Right atrium auricular region (tissue), 2 donors: ENCODE measurements at regions not wholly inside any gene's neighbourhood (a gene's known extent, or its start where the extent isn't known, plus 50 kb on each side); places are given as distances from the start of the nearest gene placed in this dataset.

Experiments used
- DNase-seq: peaks from one replicate; pipeline ENCODE4 v3.0.0-alpha.2; 2019; ENCODE audit warnings: low spot score
- H3K27ac ChIP-seq, 2 donors: fragments of 200-600 bp; sonication (generic); 1 replicate in 1 of 2; 2 replicates in 1 of 2; pipeline ENCODE4 v1.5.1; 2016 to 2019
- H3K27me3 ChIP-seq, 2 donors: fragments of 200-600 bp; sonication (generic); one replicate each; pipeline versions ENCODE4 v1.5.1 to v1.6.0; 2017 to 2019
- H3K36me3 ChIP-seq: fragments of 200-600 bp; sonication (generic); one replicate; pipeline ENCODE4 v1.5.1; 2016
- H3K4me1 ChIP-seq, 2 donors: fragments of 200-600 bp; sonication (generic); one replicate each; pipeline versions ENCODE4 v1.5.1 to v1.6.0; 2017 to 2019
- H3K4me3 ChIP-seq, 2 donors: fragments of 200-600 bp; sonication (generic); 1 replicate in 1 of 2; 2 replicates in 1 of 2; pipeline ENCODE4 v1.5.1; 2017 to 2019; ENCODE audit warnings: mild to moderate bottlenecking in 1 of 2, moderate library complexity in 1 of 2
- H3K9me3 ChIP-seq, 2 donors: fragments of 200-600 bp; sonication (generic); one replicate each; pipeline ENCODE4 v1.5.1; 2019
- CTCF ChIP-seq, 2 donors: fragments of 200-600 bp; sonication (generic); IDR thresholded peaks; one replicate each; pipeline ENCODE4 v1.5.1; 2019; ENCODE audit warnings: antibody characterized with exemption in 2 of 2

DNA sequence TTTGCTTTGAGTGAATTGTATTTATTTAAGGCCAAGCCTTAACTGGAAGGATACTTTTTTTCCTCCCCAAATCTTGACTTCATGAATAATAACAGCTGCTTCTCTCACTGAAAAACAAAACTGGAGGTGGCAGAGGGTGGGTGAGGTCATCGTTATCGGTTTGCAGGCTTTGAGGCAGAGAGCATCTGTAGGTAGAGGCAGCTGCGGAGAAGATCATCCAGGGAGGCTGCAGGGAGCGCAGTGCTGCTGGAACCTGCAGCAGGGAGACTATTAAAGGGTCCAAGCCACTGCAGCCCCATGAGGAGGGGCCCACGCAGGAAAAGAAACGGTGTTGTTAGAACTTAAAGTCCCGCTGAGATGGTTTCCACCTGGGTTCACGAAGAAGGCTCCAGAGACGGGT, 112.1 kb upstream of the SDK1 start:
- Histone ChIP-seq H3K4me1 (no peaks in the 10 kb centered on the region), H3K27ac (no peak overlapping the region), H3K27me3 (no peaks in the 10 kb centered on the region), H3K9me3 (no peaks in the 10 kb centered on the region), H3K36me3 (no peaks in the 10 kb centered on the region), H3K4me3 (no peak overlapping the region)
- no peak for DNase-seq
- TF ChIP-seq CTCF (IDR thresholded peaks at IDR 0.05), result no peak

- no peak for TF ChIP-seq CTCF (IDR thresholded peaks at IDR 0.05)
- DNase-seq, result no peak
Measured at GRCh38 chr7:3191548-3191947, 109.5 kb upstream of the SDK1 start.

DNA sequence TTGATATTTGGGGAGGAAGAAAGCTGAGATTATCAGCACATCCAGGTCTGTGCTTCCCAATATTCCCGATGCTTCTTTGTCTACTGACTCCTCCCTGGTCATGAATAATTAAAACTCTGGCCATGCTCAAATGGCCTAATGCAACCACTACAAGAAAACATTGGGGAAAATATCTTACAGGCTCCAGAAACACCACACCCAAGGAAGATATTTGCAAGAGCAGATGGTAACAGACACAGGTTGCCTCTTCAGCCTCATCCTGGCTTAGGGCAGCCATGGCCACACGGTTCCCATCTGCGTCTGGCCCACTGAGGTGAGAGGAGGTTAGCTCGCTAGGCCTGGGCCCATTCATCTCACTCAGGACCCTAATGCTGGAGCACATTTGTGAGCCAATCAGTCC, 108.4 kb upstream of the SDK1 start:
- Histone ChIP-seq H3K4me1 (no peaks in the 10 kb centered on the region), H3K36me3 (no peaks in the 10 kb centered on the region), H3K27ac (no peak overlapping the region), H3K4me3 (no peak overlapping the region), H3K27me3 (no peaks in the 10 kb centered on the region), H3K9me3 (no peaks in the 10 kb centered on the region)
- no peak for TF ChIP-seq CTCF (IDR thresholded peaks at IDR 0.05)
- no peak for DNase-seq

More at GRCh38 chr7:3191548-3191947, 109.5 kb upstream of the SDK1 start:
- H3K9me3 ChIP-seq, result no peaks in the 10 kb centered on the region
- H3K36me3 ChIP-seq, result no peaks in the 10 kb centered on the region
- no peak overlapping the region for H3K27ac ChIP-seq
- no peaks in the 10 kb centered on the region for H3K4me1 ChIP-seq
- H3K4me3 ChIP-seq, result no peak overlapping the region
- H3K27me3 ChIP-seq, result no peaks in the 10 kb centered on the region

DNA sequence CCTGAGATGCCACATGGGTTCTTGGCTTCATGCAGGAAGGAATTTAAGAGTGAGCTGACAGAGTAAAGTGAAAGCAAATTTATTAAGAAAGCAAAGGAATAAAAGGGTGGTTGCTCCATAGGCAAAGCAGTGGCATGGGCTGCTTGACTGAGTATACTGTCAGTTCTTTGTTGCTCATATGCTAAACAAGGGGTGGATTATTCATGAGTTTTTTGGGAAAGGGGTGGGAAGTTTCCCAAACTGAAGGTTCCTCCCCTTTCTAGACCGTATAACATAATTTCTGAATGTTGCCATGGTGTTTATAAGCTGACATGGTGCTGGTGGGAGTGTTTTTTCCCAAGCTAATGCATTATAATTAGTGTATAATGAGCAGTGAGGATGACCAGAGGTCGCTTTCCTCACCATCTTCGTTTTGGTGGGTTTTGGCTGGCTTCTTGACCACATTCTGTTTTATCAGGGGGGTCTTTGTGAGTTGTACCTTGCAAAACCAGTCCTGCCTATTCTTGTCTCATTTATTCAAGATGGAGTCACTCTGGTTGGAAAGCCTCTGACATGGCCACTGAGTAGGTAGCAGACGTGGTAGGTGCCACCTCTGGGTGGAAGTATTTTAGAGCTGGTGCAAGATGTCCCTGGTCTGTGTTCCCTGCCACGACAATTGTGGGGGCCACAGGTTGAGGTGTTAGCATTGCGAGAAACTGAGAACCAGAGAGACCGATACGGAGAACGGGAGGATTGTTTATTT, 107.5 kb upstream of the SDK1 start:
- no peaks in the 10 kb centered on the region for H3K36me3 ChIP-seq
- no peak overlapping the region for H3K27ac ChIP-seq
- DNase-seq, result no peak
- no peak for TF ChIP-seq CTCF (IDR thresholded peaks at IDR 0.05)
- H3K27me3 ChIP-seq, result no peaks in the 10 kb centered on the region
- H3K4me1 ChIP-seq, result no peaks in the 10 kb centered on the region
- no peak overlapping the region for H3K4me3 ChIP-seq
- H3K9me3 ChIP-seq, result no peaks in the 10 kb centered on the region

GRCh38 chr7:3194501-3195141, 106.4 kb upstream of the SDK1 start:
- DNase-seq, result no peak
- no peaks in the 10 kb centered on the region for H3K4me1 ChIP-seq
- no peaks in the 10 kb centered on the region for H3K9me3 ChIP-seq

More at GRCh38 chr7:3194501-3195141, 106.4 kb upstream of the SDK1 start:
- Histone ChIP-seq H3K4me3 (no peak overlapping the region), H3K36me3 (no peaks in the 10 kb centered on the region), H3K27ac (no peak overlapping the region), H3K27me3 (no peaks in the 10 kb centered on the region)
- TF ChIP-seq CTCF (IDR thresholded peaks at IDR 0.05), result no peak
